ENCODE measurements at regions not wholly inside any gene's neighbourhood (a gene's known extent, or its start where the extent isn't known, plus 50 kb on each side); places are given as distances from the start of the nearest gene placed in this dataset.

DNA sequence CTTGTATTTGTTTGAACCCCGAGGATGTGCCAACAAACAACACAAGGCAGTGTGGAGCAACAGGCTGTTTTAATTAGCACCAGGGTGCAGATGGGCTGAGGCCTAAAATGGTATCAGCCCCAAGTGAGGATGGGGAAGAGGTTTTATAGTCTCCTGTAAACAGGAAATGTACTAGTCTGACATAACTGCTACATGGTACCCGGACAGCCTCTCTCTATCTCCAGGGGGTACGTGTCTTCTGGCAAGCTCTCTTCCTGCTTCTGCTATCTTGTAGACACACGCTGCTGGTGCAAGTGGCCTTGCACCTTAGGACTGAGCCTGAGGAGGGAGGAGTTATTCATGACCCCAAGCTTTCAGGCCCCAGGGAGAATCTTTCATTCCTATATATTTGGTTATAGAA, 2451.0 kb downstream of the TP53TG3F start:
- TF ChIP-seq EZH2 (IDR thresholded peaks at IDR 0.05): no peak
- TF ChIP-seq POLR2AphosphoS5 (IDR thresholded peaks at IDR 0.05; ENCODE audit: borderline replicate concordance, low read depth, low read length): no peak
- TF ChIP-seq FOXP2 (optimal IDR thresholded peaks at IDR 0.05; ENCODE audit: control extremely low read depth, extremely low read length, insufficient read depth): no peak
